Iris pigment epithelial cell (primary cell): ENCODE measurements at regions not wholly inside any gene's neighbourhood (a gene's known extent, or its start where the extent isn't known, plus 50 kb on each side); places are given as distances from the start of the nearest gene placed in this dataset.

Experiments used
- DNase-seq: peaks from one replicate; pipeline ENCODE4 v3.0.0-alpha.2; 2011; ENCODE audit warnings: low read depth

- DNase-seq, result no peak
Measured at GRCh38 chr4:181748581-181748980, 494.6 kb upstream of the TENM3 start.

GRCh38 chr4:181752516-181752915 is 490.7 kb upstream of the TENM3 start:
- peak; percentile 24 for DNase-seq

- no peak for DNase-seq
Measured at GRCh38 chr4:181753207-181753606, 490.0 kb upstream of the TENM3 start.

GRCh38 chr4:181755846-181756245 is 487.4 kb upstream of the TENM3 start:
- no peak for DNase-seq

DNA sequence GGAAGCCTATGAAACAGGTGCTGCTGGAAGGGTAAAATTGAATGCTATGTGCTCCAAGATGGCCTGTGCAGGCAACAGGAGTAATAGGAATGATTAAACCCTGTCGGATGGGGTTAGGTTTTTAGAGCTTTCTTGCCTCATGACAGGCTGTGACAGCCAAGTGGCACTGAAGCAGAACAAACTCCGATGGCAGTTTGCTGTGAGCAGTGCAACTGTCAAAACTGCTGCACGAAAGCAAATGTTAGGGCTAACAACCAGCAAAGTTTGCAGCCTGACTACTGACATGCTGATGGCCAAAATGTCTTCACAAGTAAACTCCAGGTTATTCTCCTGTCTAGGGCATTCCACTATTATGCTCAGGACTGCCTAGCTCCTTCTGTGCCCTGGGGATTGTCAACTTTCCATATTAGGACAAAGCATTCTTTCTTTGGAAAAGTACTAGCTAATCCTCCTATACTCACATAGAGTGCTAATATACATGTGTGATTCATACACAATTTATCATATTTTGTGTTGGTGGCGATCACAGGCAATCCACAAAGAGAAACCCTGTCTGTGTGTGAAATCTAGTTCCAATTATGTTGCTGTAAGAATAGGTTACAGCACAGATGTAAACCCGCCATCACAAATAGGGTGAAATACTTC is 486.6 kb upstream of the TENM3 start:
- DNase-seq, result no peak

DNA sequence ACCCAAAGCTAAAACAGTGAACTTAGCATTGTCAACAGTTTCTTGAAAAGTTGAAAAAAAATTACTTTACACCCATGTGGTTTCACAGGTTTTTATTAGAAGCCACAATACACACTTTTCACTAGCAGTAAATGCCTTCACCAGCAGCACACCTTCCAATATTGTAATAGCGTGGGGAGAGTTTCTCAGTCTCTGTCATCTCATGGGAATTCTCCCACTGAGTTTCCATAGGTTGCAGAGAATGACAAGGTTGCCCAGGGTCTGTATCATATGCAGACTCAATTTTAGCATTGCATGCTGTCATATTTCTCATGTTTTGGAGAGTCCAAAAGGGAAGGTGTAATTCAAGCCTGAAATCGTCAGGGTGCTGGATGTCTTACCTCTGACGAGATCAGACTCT is 486.1 kb upstream of the TENM3 start:
- no peak for DNase-seq

DNA sequence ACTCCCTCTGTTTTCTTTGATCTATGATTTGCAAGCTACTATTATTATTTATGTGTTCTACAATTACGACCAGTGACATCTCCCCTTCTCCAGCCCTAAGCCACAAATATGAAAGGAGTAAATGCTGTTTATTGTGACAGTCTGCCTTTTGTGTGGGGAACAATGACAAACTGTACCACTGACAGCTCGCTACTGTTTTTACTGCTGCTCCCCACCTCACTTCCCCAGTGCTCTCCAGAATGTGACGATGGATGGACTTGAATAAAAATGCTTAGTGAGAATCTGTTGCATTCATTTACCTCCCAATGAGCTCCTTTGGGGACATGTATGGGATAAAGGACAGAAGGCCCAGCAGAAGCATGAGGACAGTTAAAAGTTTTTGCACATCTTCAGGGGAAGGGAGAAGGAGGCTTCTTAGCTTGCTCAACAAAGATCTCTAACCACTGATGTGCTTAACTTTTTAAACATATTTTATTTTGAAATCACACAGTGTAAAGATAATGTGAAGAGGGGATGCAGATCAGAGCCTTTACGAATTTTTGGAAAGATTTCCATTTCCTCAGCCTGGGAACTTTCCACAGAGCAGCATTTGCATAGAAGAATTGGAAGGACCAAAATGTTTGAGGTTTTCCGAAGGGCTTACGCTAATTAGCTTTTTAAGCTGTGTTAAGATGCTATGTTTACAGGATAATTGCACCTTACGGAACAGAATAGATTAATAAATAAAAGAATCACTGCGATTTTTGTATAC is 485.1 kb upstream of the TENM3 start:
- no peak for DNase-seq

DNA sequence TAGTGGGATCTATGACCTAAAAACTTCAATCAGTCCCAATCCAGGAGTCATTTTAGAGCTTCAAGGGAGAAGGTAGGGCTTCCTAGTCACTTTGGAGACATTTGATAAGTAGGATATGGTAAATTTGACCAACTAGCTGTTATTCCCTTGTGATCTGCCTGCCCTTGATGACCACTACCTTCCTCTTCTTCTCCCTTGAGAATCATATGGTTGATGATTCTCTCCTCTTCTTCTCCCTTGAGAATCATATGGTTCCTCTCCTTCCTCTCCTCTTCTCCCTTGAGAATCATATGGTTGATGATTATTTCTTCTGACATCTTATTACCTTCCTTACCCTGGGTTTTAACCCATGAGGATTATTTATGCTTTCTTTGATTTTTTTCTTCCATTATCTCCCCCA is 482.6 kb upstream of the TENM3 start:
- no peak for DNase-seq

DNA sequence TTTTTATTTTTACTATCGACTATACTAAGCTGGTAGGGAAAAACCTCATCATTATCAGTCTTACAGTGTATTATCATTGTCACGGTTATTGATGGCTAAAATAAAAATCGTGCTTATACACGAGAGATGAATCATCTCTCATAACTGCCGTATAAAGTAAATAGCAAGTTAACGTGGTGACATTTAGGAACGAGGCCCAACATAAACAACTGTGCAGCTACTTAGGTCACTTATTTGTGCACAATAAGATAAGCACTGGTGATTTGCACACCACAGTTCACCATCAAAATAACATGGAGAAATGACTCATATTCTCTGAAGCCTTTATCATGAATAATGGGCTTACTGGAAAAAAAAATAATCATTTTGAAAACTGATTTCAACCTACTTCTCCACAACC is 482.0 kb upstream of the TENM3 start:
- DNase-seq, result peak; percentile 76

DNA sequence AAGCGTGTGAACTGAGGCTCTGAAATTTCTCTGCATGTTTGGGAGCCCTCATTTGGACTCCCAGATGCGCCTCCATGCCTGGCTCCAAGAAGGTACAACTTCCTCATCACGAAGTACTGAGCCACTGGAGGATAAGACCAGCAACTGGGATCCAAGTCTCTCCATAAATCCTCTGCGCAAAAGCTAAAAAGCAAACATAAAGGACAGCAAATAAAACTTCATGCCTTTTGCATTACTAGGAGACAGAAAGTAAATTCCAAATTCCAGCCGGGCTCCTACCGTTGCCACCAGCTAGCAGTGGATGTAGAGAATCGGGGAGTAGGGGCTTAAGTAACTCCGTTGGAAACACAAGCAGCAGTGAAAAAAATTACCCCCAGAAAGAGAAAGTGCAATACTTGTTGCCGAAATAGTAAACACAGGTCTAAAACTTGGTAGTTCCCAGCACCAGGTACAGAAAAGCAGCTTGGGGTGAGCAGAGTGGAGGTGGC is 477.1 kb upstream of the TENM3 start:
- DNase-seq, result no peak

DNA sequence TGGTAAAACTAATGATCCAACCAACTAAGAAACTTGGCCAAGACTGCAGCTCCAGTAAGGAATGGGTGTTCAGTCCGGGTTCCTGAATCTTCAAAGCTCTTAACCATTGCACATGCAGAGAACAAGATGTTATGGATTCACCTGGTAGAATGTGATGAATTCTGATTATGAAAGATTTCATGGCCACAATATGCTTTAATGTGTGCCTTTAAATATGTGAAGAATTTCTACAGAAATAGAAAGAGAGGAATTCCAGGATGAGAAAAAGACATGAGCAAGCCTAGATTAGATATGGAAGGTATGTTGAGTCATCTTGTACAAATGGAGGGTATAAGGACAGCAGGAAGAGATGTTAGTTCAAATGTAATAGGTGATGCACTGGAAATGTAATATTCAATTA is 472.2 kb upstream of the TENM3 start:
- peak; percentile 9 for DNase-seq

- DNase-seq, result no peak
Measured at GRCh38 chr4:181775298-181775697, 467.9 kb upstream of the TENM3 start.

- no peak for DNase-seq
Measured at GRCh38 chr4:181776264-181777054, 466.7 kb upstream of the TENM3 start.

DNA sequence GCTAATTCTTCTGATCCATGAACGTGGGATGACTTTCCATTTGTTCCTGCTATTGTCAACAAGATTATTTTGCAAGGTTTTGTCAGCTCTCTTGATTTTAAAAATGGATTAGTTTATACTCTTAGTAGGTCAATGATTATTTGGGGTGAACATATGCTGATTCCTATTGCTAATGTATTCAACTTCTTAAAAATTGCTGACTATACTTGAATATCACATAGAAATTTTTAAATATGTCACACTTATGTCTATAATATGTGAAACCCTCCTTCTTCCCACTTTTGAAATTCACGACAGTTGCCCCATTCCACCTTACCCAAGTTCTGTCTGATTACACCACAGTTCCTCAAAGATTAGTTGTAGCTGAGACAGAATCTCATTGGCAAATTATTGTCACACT is 465.7 kb upstream of the TENM3 start:
- no peak for DNase-seq

DNA sequence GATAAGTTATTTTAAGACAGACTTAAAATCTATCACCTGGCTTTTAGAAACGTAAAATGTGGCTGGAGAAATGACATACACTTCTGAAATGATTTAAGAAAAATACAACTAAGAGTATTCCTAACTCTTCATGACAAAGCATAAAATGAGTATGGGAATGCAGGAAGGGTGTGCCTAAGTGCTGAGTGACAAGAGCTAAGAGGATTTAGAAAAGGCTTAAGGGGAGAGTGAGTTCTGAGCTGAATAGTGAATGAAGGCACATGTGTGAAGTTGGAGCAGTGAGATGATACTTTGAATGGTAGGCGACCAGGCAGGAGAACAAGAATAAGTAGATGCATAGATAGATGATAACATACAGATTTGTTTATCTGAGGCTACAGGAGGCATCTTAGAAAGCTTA is 458.3 kb upstream of the TENM3 start:
- DNase-seq, result no peak

GRCh38 chr4:181792641-181793040 is 450.6 kb upstream of the TENM3 start:
- no peak for DNase-seq

GRCh38 chr4:181793096-181793495 is 450.1 kb upstream of the TENM3 start:
- DNase-seq, result no peak

DNA sequence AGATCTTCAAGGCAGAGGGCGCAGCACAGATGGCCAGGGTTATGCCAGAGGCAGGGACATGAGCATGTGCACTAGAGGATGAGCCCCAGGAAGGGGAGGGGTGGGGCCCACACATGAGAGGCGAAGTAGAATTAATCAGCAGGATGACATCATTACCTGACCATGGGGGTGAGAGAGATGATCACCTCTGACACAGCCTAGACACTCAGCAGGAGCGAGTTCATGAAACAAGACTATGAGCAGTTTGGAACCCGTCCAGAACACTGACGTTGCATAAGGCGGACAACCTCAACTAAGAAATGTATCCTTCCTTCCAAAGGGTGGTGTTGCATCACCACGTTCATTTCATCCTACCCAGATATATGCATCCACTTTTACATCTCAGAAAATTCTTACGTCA is 446.7 kb upstream of the TENM3 start:
- DNase-seq, result peak; percentile 96

DNA sequence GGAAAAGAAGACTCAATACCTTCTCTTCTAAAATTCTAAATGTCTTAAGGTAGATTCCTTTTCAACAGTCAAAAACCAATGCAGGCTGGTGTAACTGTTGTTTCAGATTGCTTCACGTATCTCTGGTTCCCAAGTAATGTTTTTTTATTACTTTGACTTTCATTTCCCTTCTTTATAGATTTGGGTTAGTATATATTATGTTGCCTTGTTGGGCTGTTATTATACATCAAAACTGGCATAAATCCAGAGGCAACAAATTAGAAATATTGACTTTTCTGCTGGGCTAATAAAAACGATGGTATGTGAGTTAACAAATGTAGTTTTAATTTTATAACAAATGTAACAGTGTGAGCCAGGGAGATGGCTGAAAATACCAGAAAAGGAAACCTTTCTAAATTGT is 444.7 kb upstream of the TENM3 start:
- no peak for DNase-seq

GRCh38 chr4:181799561-181800069 is 443.6 kb upstream of the TENM3 start:
- no peak for DNase-seq

GRCh38 chr4:181802207-181802606 is 441.0 kb upstream of the TENM3 start:
- no peak for DNase-seq

DNA sequence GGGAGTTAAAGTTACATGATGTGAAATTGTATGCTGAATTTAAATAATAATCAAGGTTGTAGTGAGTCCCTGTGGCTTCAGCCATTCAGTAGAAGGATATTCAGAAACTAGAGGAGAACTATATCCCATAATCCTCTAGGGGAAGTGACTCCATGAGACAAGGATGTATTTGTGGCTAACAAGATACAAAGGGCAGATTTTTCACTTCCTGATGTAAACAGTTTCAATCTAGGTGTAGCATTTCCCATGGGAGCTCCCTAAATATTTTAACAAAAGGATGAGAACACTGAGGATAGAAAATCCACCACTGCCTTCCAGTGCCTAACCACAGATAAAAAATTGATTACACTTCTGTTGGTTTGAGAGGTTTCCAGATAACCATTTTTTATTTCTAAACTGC is 435.4 kb upstream of the TENM3 start:
- DNase-seq, result peak; percentile 69

- DNase-seq, result no peak
Measured at GRCh38 chr4:181810711-181811110, 432.5 kb upstream of the TENM3 start.
